ENCODE measurements at regions not wholly inside any gene's neighbourhood (a gene's known extent, or its start where the extent isn't known, plus 50 kb on each side); places are given as distances from the start of the nearest gene placed in this dataset.

DNA sequence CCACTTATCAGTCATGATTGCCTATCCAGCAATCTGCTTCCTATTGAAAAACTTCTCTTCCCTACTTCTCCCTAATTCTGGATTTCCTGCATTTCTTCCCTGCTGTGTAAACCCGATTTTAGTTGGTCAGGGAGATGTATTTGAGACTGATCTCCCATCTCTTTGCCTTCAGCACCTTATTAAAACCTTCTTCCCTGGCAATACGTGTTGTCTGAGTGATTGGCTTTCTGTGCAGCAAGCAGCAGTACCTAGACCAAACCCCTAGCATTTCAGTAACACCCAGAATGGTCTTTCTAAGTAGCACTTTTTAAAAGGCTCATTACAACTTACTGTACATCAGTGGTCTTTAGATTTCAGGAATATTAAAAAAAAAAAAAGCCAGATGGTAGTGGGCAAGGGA, 99.1 kb upstream of the PDE10A start:
- DNase-seq (ENCODE audit: low read depth in 2 of 3, low spot score in 1 of 3) = no peak

DNA sequence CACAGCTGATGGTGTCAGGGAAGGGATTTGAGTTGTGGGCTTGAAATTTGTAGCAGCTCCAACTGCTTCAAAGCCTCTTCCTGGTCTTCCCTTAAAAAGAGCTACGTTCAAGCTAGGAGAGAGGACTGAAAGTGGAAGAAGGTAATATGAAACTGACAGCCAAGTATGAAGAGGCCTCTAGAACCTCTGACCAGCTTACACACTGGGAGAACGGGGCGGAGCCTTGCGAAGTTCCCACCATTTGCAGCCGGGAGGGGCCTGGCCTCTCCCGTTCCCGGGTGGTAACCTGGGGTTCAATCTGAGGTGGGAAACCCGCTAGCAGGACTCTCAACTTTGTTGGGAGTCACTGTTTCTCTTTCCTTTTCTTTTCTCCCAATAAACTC, 97.8 kb upstream of the PDE10A start:
- DNase-seq (ENCODE audit: low read depth in 2 of 3, low spot score in 1 of 3) = no peak

GRCh38 chr6:165760126-165760802, 97.2 kb upstream of the PDE10A start:
- no peak for DNase-seq (ENCODE audit: low read depth in 2 of 3, low spot score in 1 of 3)

DNA sequence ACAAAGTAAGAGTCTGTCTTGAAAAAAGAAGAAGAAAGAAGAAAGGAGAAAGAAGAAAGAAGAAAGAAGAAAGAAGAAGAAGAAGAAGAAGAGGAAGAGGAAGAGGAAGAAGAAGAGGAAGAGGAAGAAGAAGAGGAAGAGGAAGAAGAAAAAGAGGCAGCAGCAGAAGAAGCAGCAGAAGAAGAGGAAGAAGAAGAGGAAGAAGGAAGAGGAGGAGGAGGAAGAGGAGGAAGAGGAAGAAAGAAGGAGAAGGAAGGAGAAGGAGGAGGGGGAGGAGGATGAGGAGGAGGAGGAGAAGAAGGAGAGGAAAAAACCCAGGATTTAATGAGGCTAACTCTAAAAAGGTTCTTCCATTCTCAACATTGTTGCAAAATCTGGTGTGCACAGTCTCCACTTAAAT, 95.4 kb upstream of the PDE10A start:
- DNase-seq (ENCODE audit: low read depth in 2 of 3, low spot score in 1 of 3) = no peak

DNA sequence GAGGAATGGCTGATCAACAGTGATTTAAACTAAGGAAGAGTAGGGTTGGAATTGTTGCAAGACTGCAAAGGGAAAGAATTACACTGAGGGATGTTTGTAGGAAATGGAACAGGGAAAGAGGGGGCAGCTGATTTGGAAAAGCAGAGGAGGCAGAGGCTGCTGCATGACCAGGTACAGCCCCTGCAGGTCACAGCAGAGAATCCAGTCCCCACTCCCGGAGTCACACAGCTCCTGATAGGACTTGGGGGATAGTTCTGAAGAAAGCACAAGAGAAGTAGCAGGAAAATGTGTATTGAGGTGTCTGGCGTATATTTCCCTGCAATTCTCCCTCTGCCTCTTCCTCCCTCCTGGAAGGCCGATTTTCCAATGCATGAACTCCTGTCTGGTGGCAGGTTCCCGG, 92.5 kb upstream of the PDE10A start:
- DNase-seq (ENCODE audit: low read depth in 2 of 3, low spot score in 1 of 3) = no peak

DNA sequence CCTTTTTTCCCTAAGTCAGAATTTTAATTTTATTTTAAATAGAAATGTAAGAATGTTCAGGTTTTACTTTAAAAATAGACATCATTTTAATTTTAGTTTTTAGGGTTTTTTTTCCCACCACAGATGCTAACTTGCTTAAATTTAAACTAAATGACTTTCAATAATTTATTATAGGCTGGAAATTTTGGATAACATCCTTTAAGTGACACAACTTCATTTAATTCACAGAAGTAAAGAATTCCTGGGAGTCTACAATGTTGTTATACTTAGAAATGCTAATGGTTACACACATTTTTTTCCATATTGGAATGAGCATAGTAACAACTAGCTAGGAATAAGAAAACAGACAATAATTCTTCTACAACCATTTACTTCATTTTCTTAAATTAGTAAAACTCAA, 90.5 kb upstream of the PDE10A start:
- no peak for DNase-seq (ENCODE audit: low read depth in 2 of 3, low spot score in 1 of 3)

DNA sequence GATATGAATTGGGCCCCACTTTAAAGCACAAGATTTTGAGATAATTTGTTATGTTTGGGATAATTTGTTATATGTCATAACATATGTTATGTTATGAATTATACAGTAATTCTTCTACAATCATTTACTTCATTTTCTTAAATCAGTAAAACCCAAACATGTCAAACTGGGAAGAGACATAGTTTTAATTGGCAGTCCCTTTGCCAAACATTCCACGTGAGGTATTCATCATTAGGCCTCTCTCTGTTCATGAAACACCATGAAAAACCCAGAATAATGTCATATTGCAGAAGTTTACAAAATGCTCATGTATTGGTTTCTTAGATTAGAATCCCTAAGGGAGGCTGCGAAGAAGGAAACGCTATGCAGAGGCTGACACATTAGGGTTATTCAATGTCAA, 89.4 kb upstream of the PDE10A start:
- no peak for DNase-seq (ENCODE audit: low read depth in 2 of 3, low spot score in 1 of 3)

- no peak for DNase-seq (ENCODE audit: low read depth in 2 of 3, low spot score in 1 of 3)
Observed at GRCh38 chr6:165751486-165751885, 88.4 kb upstream of the PDE10A start.

GRCh38 chr6:165749163-165749562, 86.1 kb upstream of the PDE10A start:
- no peak for DNase-seq (ENCODE audit: low read depth in 2 of 3, low spot score in 1 of 3)

- DNase-seq (ENCODE audit: low read depth in 2 of 3, low spot score in 1 of 3) = no peak
Observed at GRCh38 chr6:165748390-165748789, 85.3 kb upstream of the PDE10A start.

- no peak for DNase-seq (ENCODE audit: low read depth in 2 of 3, low spot score in 1 of 3)
Observed at GRCh38 chr6:165747963-165748362, 84.9 kb upstream of the PDE10A start.

- DNase-seq (ENCODE audit: low read depth in 2 of 3, low spot score in 1 of 3) = no peak
Observed at GRCh38 chr6:165746331-165746730, 83.3 kb upstream of the PDE10A start.

DNA sequence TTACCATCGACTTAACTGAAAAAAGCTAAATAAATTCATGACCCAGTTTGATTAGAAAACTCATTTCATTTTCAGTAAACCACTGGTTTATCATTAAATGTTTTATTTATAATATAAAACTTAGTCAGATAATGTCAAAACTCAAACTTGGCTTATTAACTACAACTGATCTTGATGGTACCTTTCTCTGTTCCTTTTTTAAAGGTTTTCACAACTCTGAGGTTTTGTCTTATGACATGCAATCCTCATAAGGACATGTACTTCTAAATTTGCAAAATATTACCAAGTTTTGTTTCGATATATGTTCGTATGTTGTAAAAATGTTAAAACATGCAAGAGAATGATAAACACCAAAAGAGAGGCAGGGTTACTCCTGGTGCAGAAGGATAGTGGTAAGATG, 82.5 kb upstream of the PDE10A start:
- no peak for DNase-seq (ENCODE audit: low read depth in 2 of 3, low spot score in 1 of 3)

DNA sequence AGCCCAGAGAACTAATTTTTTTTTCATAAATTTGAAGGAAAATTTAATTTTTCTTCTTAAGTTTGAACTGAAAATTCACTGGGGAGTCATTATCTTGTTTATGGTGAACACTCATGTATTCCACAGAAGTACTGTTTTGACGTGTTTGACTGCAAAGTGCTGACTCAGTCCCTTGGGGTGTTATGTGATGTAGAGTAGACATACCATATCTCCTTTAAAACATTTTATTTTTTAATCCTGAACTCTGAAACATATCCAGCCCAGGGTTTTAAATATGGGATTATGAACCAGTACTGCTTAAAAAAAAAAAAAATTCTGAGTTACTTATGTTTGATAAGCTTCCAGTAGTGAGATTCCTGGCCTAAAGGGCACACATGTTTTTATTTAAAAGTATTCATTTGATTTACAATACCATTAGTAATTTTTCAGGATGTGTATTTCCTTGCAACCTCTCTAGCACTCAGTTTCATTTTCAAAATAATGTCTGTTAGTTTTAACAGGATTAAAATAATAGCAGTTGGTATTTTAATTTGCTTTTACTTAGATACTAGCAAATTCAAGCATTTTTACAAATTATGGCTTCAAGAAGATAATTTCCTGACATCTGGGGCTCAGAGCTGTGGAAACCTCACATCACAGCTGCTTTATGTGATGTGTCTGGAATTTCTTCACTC, 81.7 kb upstream of the PDE10A start:
- DNase-seq (ENCODE audit: low read depth in 2 of 3, low spot score in 1 of 3) = no peak

DNA sequence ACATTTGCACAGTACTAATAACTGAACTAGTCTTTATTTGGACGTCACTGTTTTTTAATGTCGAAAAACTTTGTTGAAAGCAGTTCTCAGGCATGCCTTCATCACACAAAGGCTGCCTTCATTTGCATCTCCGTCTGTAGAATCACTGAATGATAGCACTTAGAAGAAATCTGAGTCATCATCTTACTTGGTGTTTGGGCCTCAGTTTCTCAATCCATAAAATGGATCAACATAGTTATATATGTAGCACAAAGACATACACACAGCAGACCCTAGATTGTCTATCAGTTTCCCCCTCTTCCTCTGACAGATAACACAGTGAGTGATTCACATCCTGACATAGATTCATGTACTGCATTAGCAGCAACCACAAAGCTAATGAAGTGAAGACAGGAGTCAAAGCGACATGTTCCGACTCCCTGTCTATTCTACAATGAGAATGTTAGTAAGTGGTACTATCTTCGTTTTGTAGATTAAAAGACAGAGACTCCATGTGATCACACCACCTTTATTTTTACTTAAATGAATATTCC, 80.4 kb upstream of the PDE10A start:
- DNase-seq (ENCODE audit: low read depth in 2 of 3, low spot score in 1 of 3) = no peak

DNA sequence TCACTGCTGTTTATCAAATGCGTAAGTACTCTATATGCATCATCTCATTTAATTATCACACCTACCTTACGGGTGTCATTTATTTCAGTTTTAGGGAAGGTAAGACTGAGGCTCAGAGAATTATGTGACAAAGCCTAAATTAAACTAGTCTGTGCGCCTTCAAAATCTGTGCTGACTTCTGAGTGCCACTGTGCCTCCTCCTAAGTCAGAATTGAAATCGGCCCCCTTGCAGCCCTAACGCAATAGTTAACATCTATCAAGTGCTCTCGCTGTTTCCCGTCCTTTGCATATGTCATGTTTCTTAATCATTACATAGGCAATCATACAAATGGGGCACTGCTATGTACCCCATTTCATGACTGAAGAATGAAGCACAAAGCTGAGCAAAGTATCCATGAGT, 79.0 kb upstream of the PDE10A start:
- DNase-seq (ENCODE audit: low read depth in 2 of 3, low spot score in 1 of 3) = no peak

GRCh38 chr6:165737396-165737795, 74.4 kb upstream of the PDE10A start:
- no peak for DNase-seq (ENCODE audit: low read depth in 2 of 3, low spot score in 1 of 3)

- no peak for DNase-seq (ENCODE audit: low read depth in 2 of 3, low spot score in 1 of 3)
Observed at GRCh38 chr6:165735065-165735464, 72.0 kb upstream of the PDE10A start.

- DNase-seq (ENCODE audit: low read depth in 2 of 3, low spot score in 1 of 3) = no peak
Observed at GRCh38 chr6:165733489-165733791, 70.4 kb upstream of the PDE10A start.

DNA sequence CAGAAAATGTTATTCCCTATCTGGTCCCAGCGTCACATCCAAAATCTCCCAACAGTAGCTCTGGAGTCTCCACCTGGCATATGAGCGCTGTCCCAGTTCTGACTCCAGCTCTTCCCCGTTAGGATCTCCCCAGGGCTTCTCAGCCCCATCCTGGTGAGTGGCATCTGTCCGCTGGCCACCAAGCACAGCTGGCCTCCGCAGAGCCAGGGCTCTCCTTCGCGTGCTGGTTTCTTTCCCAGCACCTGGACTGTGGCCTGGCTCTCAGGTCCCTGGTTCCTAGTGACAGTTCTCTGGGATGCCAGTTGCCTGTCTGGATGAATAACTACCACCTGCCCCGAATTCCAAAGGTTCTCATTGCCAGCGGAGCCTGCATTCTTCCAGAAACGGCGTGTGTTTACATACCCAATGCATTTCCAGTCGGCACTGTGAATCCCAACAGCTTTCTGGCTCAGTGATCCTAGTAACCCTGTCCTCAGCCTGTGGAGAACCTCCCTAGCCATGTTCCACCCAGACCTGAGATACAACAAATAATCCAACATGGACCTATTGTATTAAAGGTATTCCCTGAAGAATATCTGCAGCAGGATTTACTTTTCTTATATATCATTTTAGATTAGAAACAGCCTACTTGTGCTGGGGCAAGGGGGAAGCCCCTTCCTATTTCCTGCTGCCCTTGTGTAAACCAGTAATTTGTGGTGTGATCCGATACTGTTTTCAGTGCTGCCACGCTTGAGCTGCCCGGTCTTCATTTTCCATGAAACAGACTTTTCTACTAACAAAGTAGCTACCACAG, 69.9 kb upstream of the PDE10A start:
- no peak for DNase-seq (ENCODE audit: low read depth in 2 of 3, low spot score in 1 of 3)

DNA sequence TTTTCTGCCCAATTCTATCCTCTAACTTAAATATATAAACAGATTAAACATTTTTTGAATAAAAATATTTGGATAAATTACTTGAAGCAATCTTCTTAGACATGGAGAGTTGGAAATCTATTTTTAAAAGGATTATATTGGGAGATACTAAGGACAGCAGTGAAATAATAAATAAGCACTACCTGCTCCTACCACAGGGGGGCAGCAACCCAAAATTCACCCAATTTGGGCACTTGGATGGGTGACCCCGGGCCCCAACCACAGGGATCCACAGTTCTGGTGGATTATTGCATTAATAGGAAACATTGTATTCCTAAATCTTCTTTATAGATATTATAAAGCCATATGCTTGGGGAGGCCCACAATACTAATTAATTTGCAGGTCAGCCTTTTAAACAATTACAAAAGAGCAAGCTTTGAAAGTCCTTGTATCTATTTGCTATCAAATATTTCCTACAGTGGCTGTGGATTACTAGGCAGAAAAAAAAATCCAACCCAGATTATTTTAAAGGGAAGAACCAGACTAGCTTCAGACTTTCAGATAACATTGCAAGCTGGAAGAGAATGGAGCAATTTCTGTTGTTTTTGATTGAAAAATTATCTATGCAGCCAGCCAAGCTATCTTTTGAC, 66.4 kb upstream of the PDE10A start:
- peak in 2 of 3 donors; percentile 5 to 33 for DNase-seq (ENCODE audit: low read depth in 2 of 3, low spot score in 1 of 3)

DNA sequence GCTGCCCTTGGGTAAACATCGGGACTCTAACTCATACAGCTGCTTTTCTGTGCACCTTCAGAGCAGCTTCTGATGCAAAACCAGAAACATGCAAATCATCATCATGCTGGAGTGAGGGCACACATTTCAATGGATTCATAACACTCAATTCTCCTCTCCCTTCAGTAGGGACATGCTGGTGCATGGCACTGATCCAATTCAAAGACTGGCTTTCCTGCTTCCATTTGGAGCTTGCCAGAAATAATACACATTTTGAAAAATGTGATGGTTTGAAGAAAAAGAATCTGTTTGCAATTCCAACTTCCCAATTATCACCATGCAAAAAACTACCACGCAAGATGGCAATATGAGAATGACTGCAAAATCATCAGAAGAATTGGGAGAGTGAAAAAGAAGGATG, 65.2 kb upstream of the PDE10A start:
- no peak for DNase-seq (ENCODE audit: low read depth in 2 of 3, low spot score in 1 of 3)

All from stimulated activated CD4-positive, alpha-beta T cell treated with anti-CD3 and anti-CD28 coated beads, Interleukin-12 subunit alpha, Interleukin-12 subunit beta, amount 100 ng/mL, for 48 hours (primary cell).